H1 (cell line): ENCODE measurements at regions not wholly inside any gene's neighbourhood (a gene's known extent, or its start where the extent isn't known, plus 50 kb on each side); places are given as distances from the start of the nearest gene placed in this dataset.

Source experiments
- CTCF ChIA-PET: fragments of 300-600 bp; sonication (Branson Sonifier 250); formaldehyde crosslinking; loops from one replicate; lab custom pipeline; 2021; ENCODE audit not compliant: partially characterized antibody; lab: Charles Lee
- POLR2A ChIA-PET: fragments of 300-600 bp; sonication (Branson Sonifier 250); formaldehyde crosslinking; loops from one replicate; lab custom pipeline; 2021; ENCODE audit warnings: inconsistent platforms; ENCODE audit not compliant: partially characterized antibody; lab: Charles Lee
- DNase-seq, 2 experiments: peaks; one replicate each; pipeline versions ENCODE4 v3.0.0 to v3.0.0-alpha.2; 2010 to 2022; ENCODE audit warnings: low spot score in 2 of 2, low read depth in 1 of 2, mixed read lengths in 1 of 2
- FAIRE-seq: peaks from 2 replicates; lab custom pipeline; 2011; peaks lifted over from hg19 to GRCh38; lab: Jason Lieb, UNC
- H2AFZ ChIP-seq: 2 replicates; pipeline ENCODE4 v1.8.1; 2012; ENCODE audit warnings: low read length, inconsistent platforms
- H2AK5ac ChIP-seq: 2 replicates; pipeline ENCODE4 v1.6.1; 2013; ENCODE audit warnings: low read depth, low read length
- H2BK120ac ChIP-seq: replicated peaks from 2 replicates; pipeline ENCODE3; 2013; ENCODE audit warnings: low read depth, low read length, inconsistent platforms
- H2BK12ac ChIP-seq: 2 replicates; pipeline ENCODE4 v1.6.1; 2013; ENCODE audit warnings: low read depth, low read length
- H2BK15ac ChIP-seq: 2 replicates; pipeline ENCODE4 v1.6.1; 2013; ENCODE audit warnings: low read length
- H2BK20ac ChIP-seq: 2 replicates; pipeline ENCODE4 v1.6.1; 2013; ENCODE audit warnings: low read length
- H2BK5ac ChIP-seq: 2 replicates; pipeline ENCODE4 v1.6.1; 2013; ENCODE audit warnings: low read depth, low read length
- H3K14ac ChIP-seq: 2 replicates; pipeline ENCODE4 v1.6.1; 2013; ENCODE audit warnings: inconsistent platforms; ENCODE audit not compliant: insufficient read length
- H3K18ac ChIP-seq: 2 replicates; pipeline ENCODE4 v1.6.1; 2013; ENCODE audit warnings: low read length; ENCODE audit errors: extremely low read depth
- H3K23ac ChIP-seq: 2 replicates; pipeline ENCODE4 v1.6.1; 2013; ENCODE audit warnings: inconsistent platforms; ENCODE audit not compliant: insufficient read length
- H3K23me2 ChIP-seq: 2 replicates; pipeline ENCODE4 v1.6.1; 2013; ENCODE audit warnings: low read depth, low read length
- H3K27ac ChIP-seq: 2 replicates; pipeline ENCODE4 v1.6.1; 2011; ENCODE audit warnings: low read depth, low read length, inconsistent platforms
- H3K27me3 ChIP-seq, 4 experiments: replicated peaks in 1 of 4; 1 replicate in 1 of 4; 2 replicates in 3 of 4; pipeline versions ENCODE4 v1.6.1 to v1.8.1; 2011 to 2013; ENCODE audit warnings: low read length in 3 of 4, mild to moderate bottlenecking in 3 of 4, inconsistent platforms in 2 of 4, mixed read lengths in 2 of 4, moderate library complexity in 1 of 4; ENCODE audit not compliant: control insufficient read depth in 3 of 4, insufficient read depth in 3 of 4; ENCODE audit errors: extremely low read depth in 1 of 4
- H3K36me3 ChIP-seq, 4 experiments: 2 replicates each; pipeline versions ENCODE4 v1.6.1 to v1.8.1; 2011 to 2013; ENCODE audit warnings: mild to moderate bottlenecking in 4 of 4, low read length in 3 of 4, moderate library complexity in 2 of 4, control low read depth in 1 of 4, inconsistent platforms in 1 of 4; ENCODE audit not compliant: insufficient read depth in 4 of 4, control insufficient read depth in 2 of 4
- H3K4ac ChIP-seq: replicated peaks from 2 replicates; pipeline ENCODE3; 2013; ENCODE audit warnings: low read length, low read depth, mixed read lengths, inconsistent platforms; ENCODE audit not compliant: insufficient read length
- H3K4me1 ChIP-seq, 4 experiments: replicated peaks in 1 of 4; 1 replicate in 1 of 4; 2 replicates in 3 of 4; pipeline versions ENCODE4 v1.6.1 to v1.8.1; 2011 to 2013; ENCODE audit warnings: low read length in 3 of 4, inconsistent platforms in 2 of 4, mixed read lengths in 1 of 4; ENCODE audit not compliant: insufficient read depth in 4 of 4, control insufficient read depth in 3 of 4
- H3K4me2 ChIP-seq, 2 experiments: 2 replicates each; pipeline versions ENCODE4 v1.6.1 to v1.8.1; 2011 to 2013; ENCODE audit warnings: low read depth in 2 of 2, low read length in 2 of 2, control low read depth in 1 of 2, inconsistent platforms in 1 of 2, mild to moderate bottlenecking in 1 of 2; ENCODE audit not compliant: insufficient read depth in 1 of 2
- H3K4me3 ChIP-seq, 4 experiments: fragments of 200-600, 300-600 bp in 1 of 4; sonication (generic), shearing (Covaris generic), sonication (Bioruptor Twin) in 1 of 4; 2 replicates each; pipeline versions ENCODE4 v1.5.1 to v1.8.1; 2011 to 2016; ENCODE audit warnings: low read length in 4 of 4, low read depth in 3 of 4, control low read depth in 2 of 4, inconsistent platforms in 2 of 4, mild to moderate bottlenecking in 2 of 4, mixed read lengths in 1 of 4, moderate library complexity in 1 of 4; ENCODE audit not compliant: insufficient read depth in 2 of 4; ENCODE audit errors: extremely low read depth in 1 of 4
- H3K56ac ChIP-seq: replicated peaks from 2 replicates; pipeline ENCODE3; 2013; ENCODE audit warnings: low read depth, mild to moderate bottlenecking, mixed read lengths, low read length, inconsistent platforms; ENCODE audit not compliant: insufficient read length
- H3K79me1 ChIP-seq: 2 replicates; pipeline ENCODE4 v1.6.1; 2013; ENCODE audit warnings: low read depth, low read length, control low read depth
- H3K79me2 ChIP-seq, 2 experiments: 2 replicates each; pipeline versions ENCODE4 v1.6.1 to v1.8.1; 2012 to 2013; ENCODE audit warnings: low read length in 2 of 2, mild to moderate bottlenecking in 2 of 2, inconsistent platforms in 1 of 2; ENCODE audit not compliant: insufficient read depth in 2 of 2, control insufficient read depth in 1 of 2
- H3K9ac ChIP-seq, 4 experiments: replicated peaks in 1 of 4; 1 replicate in 1 of 4; 2 replicates in 3 of 4; pipeline versions ENCODE4 v1.6.1 to v1.8.1; 2011 to 2013; ENCODE audit warnings: low read depth in 3 of 4, low read length in 3 of 4, control low read depth in 2 of 4, mild to moderate bottlenecking in 2 of 4, moderate library complexity in 2 of 4, inconsistent platforms in 1 of 4; ENCODE audit errors: extremely low read depth in 1 of 4
- H3K9me3 ChIP-seq, 2 experiments: 2 replicates each; pipeline versions ENCODE4 v1.6.1 to v1.8.1; 2012 to 2013; ENCODE audit warnings: mild to moderate bottlenecking in 2 of 2, moderate library complexity in 2 of 2, control low read depth in 1 of 2, inconsistent platforms in 1 of 2, low read depth in 1 of 2, low read length in 1 of 2, mixed read lengths in 1 of 2; ENCODE audit not compliant: insufficient read depth in 2 of 2
- H4K20me1 ChIP-seq, 2 experiments: replicated peaks in 1 of 2; 2 replicates each; pipeline versions ENCODE3 to v1.8.1; 2011 to 2013; ENCODE audit warnings: inconsistent platforms in 2 of 2, low read length in 2 of 2, mild to moderate bottlenecking in 1 of 2; ENCODE audit not compliant: insufficient read depth in 2 of 2, control insufficient read depth in 1 of 2
- H4K5ac ChIP-seq: 2 replicates; pipeline ENCODE4 v1.6.1; 2013; ENCODE audit warnings: low read length, low read depth, mixed read lengths, inconsistent platforms; ENCODE audit not compliant: insufficient read length
- H4K8ac ChIP-seq: 2 replicates; pipeline ENCODE4 v1.8.0; 2013; ENCODE audit warnings: mild to moderate bottlenecking, moderate library complexity, low read length, inconsistent platforms; ENCODE audit not compliant: insufficient read depth; ENCODE audit errors: extremely low read depth
- H4K91ac ChIP-seq: replicated peaks from 2 replicates; pipeline ENCODE3; 2013; ENCODE audit warnings: low read length, mixed read lengths, inconsistent platforms; ENCODE audit not compliant: insufficient read length
- BCL11A ChIP-seq, 2 experiments: IDR thresholded peaks; one replicate each; pipeline ENCODE4 v1.6.1; 2011; ENCODE audit warnings: low read depth in 2 of 2, low read length in 2 of 2, mild to moderate bottlenecking in 2 of 2
- BRCA1 ChIP-seq: IDR thresholded peaks from 2 replicates; pipeline ENCODE4 v1.6.1; 2012; ENCODE audit warnings: low read depth, low read length, improper control_type of control experiment
- CREB1 ChIP-seq: IDR thresholded peaks from 2 replicates; pipeline ENCODE4 v1.6.1; 2012; ENCODE audit warnings: inconsistent platforms
- HDAC2 ChIP-seq, 2 experiments: fragments of 300-600 bp in 1 of 2; sonication (generic) in 1 of 2; IDR thresholded peaks; 2 replicates each; pipeline ENCODE4 v1.6.1; 2011 to 2012; ENCODE audit warnings: low read depth in 2 of 2, low read length in 2 of 2, mild to moderate bottlenecking in 2 of 2, moderate library complexity in 2 of 2, borderline replicate concordance in 1 of 2, inconsistent platforms in 1 of 2
- KDM5A ChIP-seq: fragments of 200-600 bp; IDR thresholded peaks from 2 replicates; pipeline ENCODE4 v1.7.1; 2012; ENCODE audit warnings: mild to moderate bottlenecking, low read length, inconsistent platforms, mixed read lengths
- PHF8 ChIP-seq: fragments of 200-600 bp; sonication (generic); conservative IDR thresholded peaks from 2 replicates; pipeline ENCODE4 v1.7.1; 2012; ENCODE audit warnings: low read depth, mild to moderate bottlenecking, inconsistent platforms, low read length, moderate library complexity
- POLR2A ChIP-seq, 2 experiments: IDR thresholded peaks; 1 replicate in 1 of 2; 2 replicates in 1 of 2; pipeline ENCODE4 v1.6.1; 2011; ENCODE audit warnings: low read depth in 2 of 2, low read length in 2 of 2, mild to moderate bottlenecking in 2 of 2; ENCODE audit errors: control extremely low read depth in 1 of 2
- POLR2AphosphoS5 ChIP-seq: IDR thresholded peaks from 2 replicates; pipeline ENCODE4 v1.6.1; 2011; ENCODE audit warnings: low read depth, low read length
- RFX5 ChIP-seq: IDR thresholded peaks from 2 replicates; pipeline ENCODE4 v1.6.1; 2011; ENCODE audit warnings: low read depth, low read length, improper control_type of control experiment, borderline replicate concordance
- RNF2 ChIP-seq: fragments of 200-900, 300-1000 bp; sonication (generic); IDR thresholded peaks from 2 replicates; pipeline ENCODE4 v1.7.1; 2016; ENCODE audit warnings: borderline replicate concordance, low read depth, mild to moderate bottlenecking, antibody characterized with exemption, low read length; ENCODE audit not compliant: poor library complexity, severe bottlenecking; ENCODE audit errors: missing control alignments
- SP4 ChIP-seq: IDR thresholded peaks from 2 replicates; pipeline ENCODE4 v1.6.1; 2012; ENCODE audit warnings: low read length, inconsistent platforms
- TAF7 ChIP-seq: optimal IDR thresholded peaks from 2 replicates; pipeline ENCODE3; 2011; ENCODE audit warnings: low read depth, mild to moderate bottlenecking, inconsistent platforms, low read length, moderate library complexity, borderline replicate concordance
- WGBS, 2 experiments: shearing (Covaris generic) in 1 of 2; methylation state at CpG; one replicate each; pipeline versions ENCODE4 v1.1.6 to v1.1.7; 2013 to 2015; ENCODE audit warnings: low lambda C conversion rate in 2 of 2, mixed read lengths in 2 of 2, inconsistent platforms in 1 of 2, low coverage in 1 of 2, missing lambda C conversion rate in 1 of 2; ENCODE audit not compliant: insufficient replicate concordance in 2 of 2, insufficient coverage in 1 of 2, insufficient read length in 1 of 2; ENCODE audit errors: extremely low coverage in 1 of 2, missing lambda C conversion rate in 1 of 2; 5-methylcytosine and 5-hydroxymethylcytosine counted together
- TF ChIP-seq, protein P1 (sequence below): IDR thresholded peaks from 2 replicates; pipeline ENCODE4 v1.6.1; 2011; ENCODE audit warnings: low read depth, mild to moderate bottlenecking, low read length; ENCODE audit not compliant: insufficient read depth

DNA sequence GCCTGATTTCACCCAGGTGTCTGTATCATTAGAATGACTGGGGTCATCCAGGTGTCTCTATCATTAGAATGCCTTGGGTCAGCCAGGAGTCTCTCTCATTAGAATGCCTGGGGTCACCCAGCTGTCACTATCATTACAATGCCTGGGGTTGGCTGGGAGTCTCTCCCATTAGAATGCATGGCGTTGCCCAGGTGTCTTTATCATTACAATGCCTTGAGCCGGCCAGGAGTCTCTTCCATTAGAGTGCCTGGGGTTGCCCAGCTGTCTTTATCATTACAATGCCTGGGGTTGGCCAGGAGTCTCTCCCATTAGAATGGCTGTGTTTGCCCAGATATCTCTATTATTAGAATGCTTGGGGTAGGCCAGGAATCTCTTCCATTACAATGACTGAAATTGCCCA, 61.6 kb downstream of the RNF187 start:
- 25% methylated on average over 2 of the region's 2 CpGs; no CpG with 5 or more reads in 1 of the 2 experiments for WGBS, 2 experiments
- no peak for DNase-seq
- Histone ChIP-seq H3K27me3 (peaks cover 29 to 68% (median 55%) of the 10 kb centered on the region in 4 experiments), H4K91ac (no peak overlapping the region), H3K23ac (no peak overlapping the region), H2BK5ac (no peak overlapping the region), H3K56ac (no peak overlapping the region), H4K8ac (no peak overlapping the region), H2BK120ac (no peak overlapping the region), H3K79me2 (no peaks in the 10 kb centered on the region), H3K79me1 (no peaks in the 10 kb centered on the region), H3K14ac (no peak overlapping the region), H3K4me2 (no peak overlapping the region), H2BK12ac (no peak overlapping the region), H3K23me2 (no peaks in the 10 kb centered on the region), H3K9ac (no peak overlapping the region), H3K18ac (no peak overlapping the region), H2AK5ac (no peak overlapping the region), H3K27ac (no peak overlapping the region), H2AFZ (no peak overlapping the region), H3K36me3 (no peaks in the 10 kb centered on the region), H3K4me3 (no peak overlapping the region), H3K4ac (no peak overlapping the region), H2BK20ac (no peak overlapping the region), H3K9me3 (peaks cover 8 to 47% of the 10 kb centered on the region in 2 experiments; a peak in 3 of 4 replicates), H3K4me1 (no peaks in the 10 kb centered on the region), H4K5ac (no peak overlapping the region), H2BK15ac (no peak overlapping the region), H4K20me1 (no peaks in the 10 kb centered on the region)
- POLR2A ChIA-PET = no interaction called here
- CTCF ChIA-PET = no interaction called here
- TF ChIP-seq HDAC2 (IDR thresholded peaks at IDR 0.05; ENCODE audit: borderline replicate concordance in 1 of 2, low read depth in 2 of 2, low read length in 2 of 2) (no peak), POLR2A (IDR thresholded peaks at IDR 0.05; ENCODE audit: control extremely low read depth in 1 of 2, low read depth in 2 of 2, low read length in 2 of 2) (no peak), RNF2 (no peak), PHF8 (no peak), POLR2AphosphoS5 (no peak), TAF7 (no peak), RFX5 (no peak), SP4 (no peak), BCL11A (IDR thresholded peaks at IDR 0.05; ENCODE audit: low read depth in 2 of 2, low read length in 2 of 2) (no peak), CREB1 (no peak), KDM5A (no peak), BRCA1 (no peak)
- TF ChIP-seq, protein P1, sequence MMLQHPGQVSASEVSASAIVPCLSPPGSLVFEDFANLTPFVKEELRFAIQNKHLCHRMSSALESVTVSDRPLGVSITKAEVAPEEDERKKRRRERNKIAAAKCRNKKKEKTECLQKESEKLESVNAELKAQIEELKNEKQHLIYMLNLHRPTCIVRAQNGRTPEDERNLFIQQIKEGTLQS = no peak
- no peak for FAIRE-seq
